ENCODE measurements at regions not wholly inside any gene's neighbourhood (a gene's known extent, or its start where the extent isn't known, plus 50 kb on each side); places are given as distances from the start of the nearest gene placed in this dataset.

- DNase-seq (ENCODE audit: low read depth): no peak
Observed at GRCh38 chr2:56709181-56709580, 525.4 kb downstream of the CCDC85A start.

GRCh38 chr2:56713161-56713676 is 529.4 kb downstream of the CCDC85A start:
- no peak for DNase-seq (ENCODE audit: low read depth)

- no peak for DNase-seq (ENCODE audit: low read depth)
Observed at GRCh38 chr2:56713978-56714377, 530.2 kb downstream of the CCDC85A start.

- no peak for DNase-seq (ENCODE audit: low read depth)
Observed at GRCh38 chr2:56714400-56714799, 530.6 kb downstream of the CCDC85A start.

- no peak for DNase-seq (ENCODE audit: low read depth)
Observed at GRCh38 chr2:56715683-56716082, 531.9 kb downstream of the CCDC85A start.

GRCh38 chr2:56718413-56718812 is 534.6 kb downstream of the CCDC85A start:
- no peak for DNase-seq (ENCODE audit: low read depth)

- DNase-seq (ENCODE audit: low read depth): no peak
Observed at GRCh38 chr2:56729212-56729611, 545.4 kb downstream of the CCDC85A start.

GRCh38 chr2:56732946-56733345 is 549.2 kb downstream of the CCDC85A start:
- no peak for DNase-seq (ENCODE audit: low read depth)

GRCh38 chr2:56739413-56739812 is 555.6 kb downstream of the CCDC85A start:
- no peak for DNase-seq (ENCODE audit: low read depth)

GRCh38 chr2:56741601-56742102 is 557.9 kb downstream of the CCDC85A start:
- DNase-seq (ENCODE audit: low read depth): no peak

GRCh38 chr2:56743807-56744206 is 560.0 kb downstream of the CCDC85A start:
- DNase-seq (ENCODE audit: low read depth): no peak

- DNase-seq (ENCODE audit: low read depth): no peak
Observed at GRCh38 chr2:56749152-56749752, 565.5 kb downstream of the CCDC85A start.

GRCh38 chr2:56753182-56753581 is 569.4 kb downstream of the CCDC85A start:
- no peak for DNase-seq (ENCODE audit: low read depth)

- no peak for DNase-seq (ENCODE audit: low read depth)
Observed at GRCh38 chr2:56754066-56754615, 570.4 kb downstream of the CCDC85A start.

- DNase-seq (ENCODE audit: low read depth): no peak
Observed at GRCh38 chr2:56754627-56755026, 570.8 kb downstream of the CCDC85A start.

GRCh38 chr2:56757884-56758545 is 574.2 kb downstream of the CCDC85A start:
- no peak for DNase-seq (ENCODE audit: low read depth)

- DNase-seq (ENCODE audit: low read depth): no peak
Observed at GRCh38 chr2:56763683-56764082, 579.9 kb downstream of the CCDC85A start.

- no peak for DNase-seq (ENCODE audit: low read depth)
Observed at GRCh38 chr2:56768973-56769372, 585.2 kb downstream of the CCDC85A start.

- no peak for DNase-seq (ENCODE audit: low read depth)
Observed at GRCh38 chr2:56770490-56770889, 586.7 kb downstream of the CCDC85A start.

- DNase-seq (ENCODE audit: low read depth): no peak
Observed at GRCh38 chr2:56784046-56784445, 600.3 kb downstream of the CCDC85A start.

GRCh38 chr2:56801214-56801613 is 617.4 kb downstream of the CCDC85A start:
- DNase-seq (ENCODE audit: low read depth): no peak

- no peak for DNase-seq (ENCODE audit: low read depth)
Observed at GRCh38 chr2:56801770-56802169, 618.0 kb downstream of the CCDC85A start.

- no peak for DNase-seq (ENCODE audit: low read depth)
Observed at GRCh38 chr2:56803596-56803995, 619.8 kb downstream of the CCDC85A start.

All from activated T-helper 1 cell treated with Interleukin-2 at 50 U/mL for 16 hours (primary cell).